HCT116 (cell line): ENCODE measurements at regions not wholly inside any gene's neighbourhood (a gene's known extent, or its start where the extent isn't known, plus 50 kb on each side); places are given as distances from the start of the nearest gene placed in this dataset.

Source experiments
- ATF3 ChIP-seq: IDR thresholded peaks from 2 replicates; pipeline ENCODE4 v1.6.1; 2012
- CBX3 ChIP-seq: IDR thresholded peaks from 2 replicates; pipeline ENCODE4 v1.6.1; 2012; ENCODE audit warnings: low read depth
- CEBPB ChIP-seq: IDR thresholded peaks from 2 replicates; pipeline ENCODE4 v1.6.1; 2012; ENCODE audit warnings: low read depth
- CTCF ChIP-seq, 3 experiments: fragments of 200-600 bp in 1 of 3; sonication (generic) in 1 of 3; IDR thresholded peaks in 2 of 3; conservative IDR thresholded peaks in 1 of 3; 2 replicates each; pipeline ENCODE4 v1.5.1; 2012 to 2017; ENCODE audit warnings: low read depth in 2 of 3, low read length in 2 of 3, antibody characterized with exemption in 1 of 3, borderline replicate concordance in 1 of 3, control low read depth in 1 of 3, mild to moderate bottlenecking in 1 of 3, mixed read lengths in 1 of 3, mixed run types in 1 of 3, moderate library complexity in 1 of 3; ENCODE audit not compliant: insufficient read depth in 1 of 3
- EZH2 ChIP-seq: fragments of 200-600 bp; sonication (generic); IDR thresholded peaks from 2 replicates; pipeline ENCODE4 v1.6.1; 2017; ENCODE audit warnings: antibody characterized with exemption, mixed run types
- EZH2phosphoT487 ChIP-seq: fragments of 200-600 bp; IDR thresholded peaks from 2 replicates; pipeline ENCODE4 v1.6.1; 2018; ENCODE audit warnings: antibody characterized with exemption, borderline replicate concordance
- POLR2A ChIP-seq: IDR thresholded peaks from 2 replicates; pipeline ENCODE4 v1.7.0; 2011; ENCODE audit warnings: borderline replicate concordance; ENCODE audit not compliant: insufficient read depth, insufficient read length; ENCODE audit errors: extremely low read depth
- POLR2AphosphoS5 ChIP-seq: IDR thresholded peaks from 2 replicates; pipeline ENCODE4 v1.6.1; 2011; ENCODE audit warnings: mild to moderate bottlenecking, low read depth, low read length, moderate library complexity
- RAD21 ChIP-seq: IDR thresholded peaks from 2 replicates; pipeline ENCODE4 v1.6.1; 2012; ENCODE audit warnings: low read depth, mild to moderate bottlenecking
- SP1 ChIP-seq: IDR thresholded peaks from 2 replicates; pipeline ENCODE4 v1.6.1; 2012; ENCODE audit warnings: low read depth
- SRF ChIP-seq: IDR thresholded peaks from 2 replicates; pipeline ENCODE4 v1.6.1; 2012; ENCODE audit warnings: low read depth
- YY1 ChIP-seq: IDR thresholded peaks from 2 replicates; pipeline ENCODE4 v1.6.1; 2011; ENCODE audit warnings: low read length, low read depth, moderate library complexity, mild to moderate bottlenecking; ENCODE audit not compliant: insufficient replicate concordance; ENCODE audit errors: extremely low read depth
- ZBTB33 ChIP-seq: IDR thresholded peaks from 2 replicates; pipeline ENCODE4 v1.6.1; 2011; ENCODE audit warnings: mild to moderate bottlenecking, low read length, moderate library complexity; ENCODE audit not compliant: insufficient replicate concordance; ENCODE audit errors: extremely low read depth
- ZNF274 ChIP-seq: fragments of 200-500 bp; sonication (Bioruptor generic); IDR thresholded peaks from 2 replicates; pipeline ENCODE4 v1.6.1; 2014; ENCODE audit warnings: mild to moderate bottlenecking, low read depth, low read length, inconsistent platforms

- TF ChIP-seq CTCF (IDR thresholded peaks at IDR 0.05 in 2 of 3, conservative IDR thresholded peaks at IDR 0.05 in 1 of 3; ENCODE audit: borderline replicate concordance in 1 of 3, insufficient read depth in 1 of 3, low read depth in 2 of 3, low read length in 2 of 3) (no peak), SP1 (no peak), CEBPB (no peak), EZH2 (no peak), EZH2phosphoT487 (no peak), POLR2A (no peak), SRF (no peak), POLR2AphosphoS5 (no peak), ATF3 (no peak), YY1 (no peak), ZNF274 (no peak), CBX3 (no peak), RAD21 (no peak), ZBTB33 (no peak)
Observed at GRCh38 chr4:110395421-110395820, 80.5 kb upstream of the ENPEP start.
